ENCODE measurements at regions not wholly inside any gene's neighbourhood (a gene's known extent, or its start where the extent isn't known, plus 50 kb on each side); places are given as distances from the start of the nearest gene placed in this dataset.
"Not testable (repeated sequence)": the region's sequence is repeated elsewhere in the genome, so short reads cannot be mapped to it uniquely, and the experiment has no call there.

DNA sequence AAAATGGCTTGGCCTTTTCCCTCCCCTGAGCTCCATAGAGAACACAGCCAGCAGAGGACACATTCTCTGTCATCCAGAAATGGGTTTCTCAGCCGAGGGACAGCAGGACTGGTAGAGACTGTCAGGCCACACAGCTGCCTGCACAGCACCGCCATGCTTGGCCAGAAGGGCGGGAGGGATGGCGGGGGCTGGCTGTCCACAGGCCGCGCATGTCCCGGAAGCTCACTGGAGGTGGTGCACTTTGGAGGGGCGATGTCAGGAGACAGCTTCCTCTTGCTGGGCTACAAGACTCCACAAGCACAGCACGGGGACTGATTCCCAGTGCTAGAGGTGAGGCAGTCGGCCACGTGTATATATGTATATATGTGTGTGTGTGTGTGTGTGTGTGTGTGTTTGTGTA is 125.3 kb downstream of the GOLGA6L4 start:
- DNase-seq; H3K27me3 ChIP-seq; H3K36me3 ChIP-seq; H3K4me1 ChIP-seq; H3K4me3 ChIP-seq (ENCODE audit: low read depth, low read length); H3K9me3 ChIP-seq: not testable (repeated sequence)

DNA sequence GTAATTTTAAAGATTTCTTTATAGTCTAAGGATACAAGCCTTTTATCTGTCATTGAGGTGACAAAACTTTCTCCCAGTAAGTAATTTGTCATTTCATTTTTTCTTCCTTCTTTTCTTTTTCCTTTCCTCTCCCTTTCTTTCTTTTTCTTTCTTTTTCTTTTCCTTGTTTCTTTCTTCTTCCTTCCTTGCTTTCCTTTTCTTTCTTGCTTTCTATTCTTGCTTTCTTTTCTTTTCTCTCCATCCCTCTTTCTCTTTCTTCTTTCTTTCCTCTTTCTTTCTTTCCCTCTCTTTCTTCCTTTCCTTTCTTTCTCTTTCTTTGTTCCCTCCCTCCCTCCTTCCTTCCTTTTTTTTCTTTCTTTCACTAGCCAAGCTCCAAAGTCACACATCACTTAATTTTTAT is 148.8 kb downstream of the GOLGA6L4 start:
- H3K9me3 ChIP-seq; DNase-seq; H3K4me1 ChIP-seq; H3K4me3 ChIP-seq (ENCODE audit: low read depth, low read length); H3K27me3 ChIP-seq; H3K36me3 ChIP-seq: not testable (repeated sequence)

DNA sequence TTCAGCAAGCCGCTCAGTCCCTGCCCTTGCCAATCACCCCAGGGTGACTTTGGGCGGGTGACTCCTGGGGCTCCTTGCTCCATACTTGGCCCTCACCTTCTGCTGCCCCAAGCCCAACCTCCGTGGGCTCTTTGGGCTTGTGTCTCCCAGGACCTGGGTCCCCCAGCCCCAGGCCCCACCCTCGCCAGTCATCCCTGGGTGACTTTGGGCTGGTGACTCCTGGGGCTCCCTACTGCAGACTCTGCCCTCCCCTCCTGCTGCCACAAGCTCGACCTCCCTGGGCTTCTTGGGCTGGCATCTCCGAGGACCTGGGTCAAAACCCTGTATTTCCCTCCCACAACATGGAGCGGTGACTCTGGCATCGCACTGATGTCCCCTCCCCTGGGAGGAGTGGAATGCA is 151.5 kb downstream of the GOLGA6L4 start:
- DNase-seq, result no peak
- Histone ChIP-seq H3K36me3 (no peaks in the 10 kb centered on the region), H3K9me3 (no peaks in the 10 kb centered on the region), H3K4me1 (no peaks in the 10 kb centered on the region), H3K27me3 (no peaks in the 10 kb centered on the region), H3K4me3 (ENCODE audit: low read depth, low read length) (no peak overlapping the region)
- TF ChIP-seq, protein P1, sequence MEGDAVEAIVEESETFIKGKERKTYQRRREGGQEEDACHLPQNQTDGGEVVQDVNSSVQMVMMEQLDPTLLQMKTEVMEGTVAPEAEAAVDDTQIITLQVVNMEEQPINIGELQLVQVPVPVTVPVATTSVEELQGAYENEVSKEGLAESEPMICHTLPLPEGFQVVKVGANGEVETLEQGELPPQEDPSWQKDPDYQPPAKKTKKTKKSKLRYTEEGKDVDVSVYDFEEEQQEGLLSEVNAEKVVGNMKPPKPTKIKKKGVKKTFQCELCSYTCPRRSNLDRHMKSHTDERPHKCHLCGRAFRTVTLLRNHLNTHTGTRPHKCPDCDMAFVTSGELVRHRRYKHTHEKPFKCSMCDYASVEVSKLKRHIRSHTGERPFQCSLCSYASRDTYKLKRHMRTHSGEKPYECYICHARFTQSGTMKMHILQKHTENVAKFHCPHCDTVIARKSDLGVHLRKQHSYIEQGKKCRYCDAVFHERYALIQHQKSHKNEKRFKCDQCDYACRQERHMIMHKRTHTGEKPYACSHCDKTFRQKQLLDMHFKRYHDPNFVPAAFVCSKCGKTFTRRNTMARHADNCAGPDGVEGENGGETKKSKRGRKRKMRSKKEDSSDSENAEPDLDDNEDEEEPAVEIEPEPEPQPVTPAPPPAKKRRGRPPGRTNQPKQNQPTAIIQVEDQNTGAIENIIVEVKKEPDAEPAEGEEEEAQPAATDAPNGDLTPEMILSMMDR (IDR thresholded peaks at IDR 0.05; ENCODE audit: low read depth, low read length), result no peak

DNA sequence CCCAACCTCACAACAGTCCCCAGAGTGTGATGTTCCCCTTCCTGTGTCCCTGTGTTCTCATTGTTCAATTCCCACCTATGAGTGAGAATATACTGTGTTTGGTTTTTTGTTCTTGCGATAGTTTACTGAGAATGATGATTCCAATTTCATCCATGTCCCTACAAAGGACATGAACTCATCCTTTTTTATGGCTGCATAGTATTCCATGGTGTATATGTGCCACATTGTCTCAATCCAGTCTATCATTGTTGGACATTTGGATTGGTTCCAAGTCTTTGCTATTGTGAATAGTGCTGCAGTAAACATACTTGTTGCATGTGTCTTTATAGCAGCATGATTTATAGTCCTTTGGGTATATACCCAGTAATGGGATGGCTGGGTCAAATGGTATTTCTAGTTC is 152.6 kb downstream of the GOLGA6L4 start:
- H3K4me3 ChIP-seq (ENCODE audit: low read depth, low read length); H3K9me3 ChIP-seq; H3K27me3 ChIP-seq; H3K4me1 ChIP-seq; H3K36me3 ChIP-seq; DNase-seq: not testable (repeated sequence)

DNA sequence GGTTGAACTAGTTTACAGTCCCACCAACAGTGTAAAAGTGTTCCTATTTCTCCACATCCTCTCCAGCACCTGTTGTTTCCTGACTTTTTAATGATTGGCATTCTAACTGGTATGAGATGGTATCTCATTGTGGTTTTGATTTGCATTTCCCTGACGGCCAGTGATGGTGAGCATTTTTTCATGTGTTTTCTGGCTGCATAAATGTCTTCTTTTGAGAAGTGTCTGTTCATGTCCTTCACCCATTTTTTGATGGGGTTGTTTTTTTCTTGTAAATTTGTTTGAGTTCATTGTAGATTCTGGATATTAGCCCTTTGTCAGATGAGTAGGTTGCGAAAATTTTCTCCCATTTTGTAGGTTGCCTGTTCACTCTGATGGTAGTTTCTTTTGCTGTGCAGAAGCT is 153.1 kb downstream of the GOLGA6L4 start:
- not testable (repeated sequence) for H3K9me3 ChIP-seq; DNase-seq; H3K27me3 ChIP-seq; H3K36me3 ChIP-seq; H3K4me1 ChIP-seq; H3K4me3 ChIP-seq (ENCODE audit: low read depth, low read length)

DNA sequence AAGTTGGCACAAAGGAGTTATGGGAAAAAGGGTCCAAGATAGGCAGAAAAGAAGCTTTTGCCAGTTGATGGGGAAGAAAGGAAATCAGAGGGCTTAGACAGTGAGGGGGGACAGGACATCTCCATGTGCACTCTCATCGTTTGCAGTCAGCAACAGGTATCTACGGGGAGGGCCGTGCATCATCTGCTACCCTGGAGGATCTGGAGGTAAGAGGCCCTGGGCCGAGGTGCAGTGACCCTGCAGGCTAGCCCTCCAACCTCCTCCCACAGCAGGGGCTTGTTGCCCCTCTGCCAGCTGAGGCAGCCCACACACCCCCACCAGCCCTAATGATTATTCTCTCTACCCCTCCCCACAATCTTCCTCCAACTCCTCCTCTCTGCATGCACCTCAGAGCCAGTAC is 154.8 kb downstream of the GOLGA6L4 start:
- H3K4me1 ChIP-seq; H3K27me3 ChIP-seq; H3K36me3 ChIP-seq; H3K4me3 ChIP-seq (ENCODE audit: low read depth, low read length); H3K9me3 ChIP-seq; DNase-seq: not testable (repeated sequence)

DNA sequence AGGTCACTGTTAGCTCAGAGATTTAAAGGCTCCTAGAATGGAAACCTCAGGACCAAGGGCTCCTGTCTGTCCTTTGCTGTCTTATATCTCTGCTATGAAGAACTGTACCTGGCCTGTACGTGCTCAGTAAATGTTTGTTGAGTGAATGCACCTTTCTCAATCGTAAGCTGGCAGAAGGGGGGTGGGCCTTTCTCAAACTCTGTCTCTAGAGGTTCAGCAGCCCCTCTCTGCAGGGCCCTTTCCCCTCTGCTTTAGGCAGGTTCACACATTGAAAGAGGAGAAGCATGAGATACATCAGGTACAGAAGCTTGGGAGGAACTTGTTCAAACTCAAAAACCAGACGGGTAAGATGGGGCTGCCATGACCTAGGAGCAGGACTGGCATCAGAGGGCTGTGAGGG is 155.6 kb downstream of the GOLGA6L4 start:
- DNase-seq, result no peak
- Histone ChIP-seq H3K4me1 (no peaks in the 10 kb centered on the region), H3K9me3 (no peaks in the 10 kb centered on the region), H3K36me3 (no peaks in the 10 kb centered on the region), H3K4me3 (ENCODE audit: low read depth, low read length) (no peak overlapping the region), H3K27me3 (no peaks in the 10 kb centered on the region)
- TF ChIP-seq, protein P1 (IDR thresholded peaks at IDR 0.05; ENCODE audit: low read depth, low read length), result no peak

DNA sequence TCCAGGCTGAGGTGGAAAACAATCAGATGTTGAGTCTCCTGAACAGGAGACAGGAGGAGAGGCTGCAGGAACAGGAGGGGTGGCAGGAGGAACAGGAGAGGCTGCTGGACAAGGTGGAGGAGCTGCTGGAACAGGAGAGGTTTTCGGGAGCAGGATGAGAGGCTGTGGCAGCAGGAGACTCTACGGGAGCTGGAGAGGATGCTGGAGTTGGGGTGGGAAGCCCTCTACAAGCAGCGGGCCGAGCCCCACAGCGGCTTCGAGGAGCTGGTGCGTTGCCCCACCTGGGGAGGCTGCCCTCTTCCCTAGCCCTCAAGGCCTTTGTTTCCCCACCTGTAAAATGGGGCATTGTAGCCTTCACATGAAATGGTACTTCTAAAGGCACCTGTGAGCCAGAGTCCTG is 156.4 kb downstream of the GOLGA6L4 start:
- H3K9me3 ChIP-seq; H3K4me3 ChIP-seq (ENCODE audit: low read depth, low read length); H3K36me3 ChIP-seq; DNase-seq; H3K27me3 ChIP-seq; H3K4me1 ChIP-seq: not testable (repeated sequence)

DNA sequence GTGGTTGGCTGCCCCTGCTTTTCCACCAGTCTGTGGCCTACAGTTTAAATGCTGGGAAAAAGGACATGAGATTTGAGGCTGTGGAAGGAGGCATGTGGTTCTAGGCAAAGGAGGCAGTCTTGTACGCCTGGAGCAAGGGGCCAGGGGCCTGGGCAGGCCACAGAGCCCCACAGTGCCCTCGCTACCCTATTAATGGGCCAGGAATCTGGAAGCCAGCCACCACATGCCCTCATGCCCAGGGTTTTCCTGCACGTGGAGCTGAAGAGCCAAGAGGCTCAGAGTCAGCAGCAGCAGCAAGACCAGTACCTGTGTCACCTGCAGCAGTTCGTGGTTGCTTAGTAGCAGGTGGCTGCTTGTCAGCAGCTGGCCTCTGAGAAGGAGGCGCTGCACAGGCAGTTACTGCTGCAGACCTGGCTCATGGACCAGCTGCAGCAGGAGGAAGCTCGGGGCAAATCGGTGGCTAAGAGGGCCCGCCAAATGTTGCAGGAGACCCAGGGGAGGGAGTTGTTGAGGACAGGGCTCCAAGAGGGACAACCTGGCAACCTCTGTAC is 157.9 kb downstream of the GOLGA6L4 start:
- H3K36me3 ChIP-seq; H3K4me3 ChIP-seq (ENCODE audit: low read depth, low read length); H3K27me3 ChIP-seq; DNase-seq; H3K9me3 ChIP-seq; H3K4me1 ChIP-seq: not testable (repeated sequence)

DNA sequence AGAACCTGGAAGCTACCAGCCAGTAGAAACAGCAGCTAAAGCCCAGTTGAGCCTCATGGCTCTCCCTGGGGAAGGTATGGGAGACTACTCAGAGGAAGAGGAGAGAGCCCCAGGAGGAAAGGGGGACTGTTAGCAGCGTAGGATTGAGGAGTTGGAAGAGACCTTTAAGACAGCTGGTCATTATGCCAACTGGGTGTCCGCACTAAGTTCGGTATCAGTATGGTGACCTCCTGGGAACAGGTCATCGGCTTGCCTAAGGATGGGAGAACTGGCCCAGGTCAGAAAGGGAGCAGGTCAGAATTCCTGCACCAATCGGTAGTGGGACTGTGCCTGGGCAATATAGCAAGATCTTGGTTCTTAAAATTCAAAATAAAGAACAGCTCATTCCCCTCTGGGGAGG is 158.4 kb downstream of the GOLGA6L4 start:
- not testable (repeated sequence) for H3K4me1 ChIP-seq; H3K9me3 ChIP-seq; H3K36me3 ChIP-seq; H3K27me3 ChIP-seq; H3K4me3 ChIP-seq (ENCODE audit: low read depth, low read length); DNase-seq

DNA sequence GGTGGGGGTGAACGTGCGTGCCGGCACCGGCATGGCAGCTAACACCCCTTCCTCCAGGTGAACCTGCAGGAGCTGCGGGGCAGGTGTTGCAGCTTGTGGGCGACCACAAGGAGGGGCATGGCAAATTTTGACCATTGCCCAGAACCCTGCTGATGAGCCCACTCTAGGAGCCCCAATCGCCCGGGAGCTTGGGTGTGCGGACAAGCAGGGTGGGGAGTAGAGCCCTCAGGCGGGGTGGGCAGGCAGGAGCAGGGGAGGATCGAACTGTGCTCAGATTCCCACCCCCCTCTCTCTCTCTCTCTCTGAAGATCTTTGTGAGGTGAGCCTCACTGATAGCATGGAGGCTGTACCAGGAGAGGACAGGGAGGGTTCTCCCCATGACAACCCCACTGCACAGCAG is 159.8 kb downstream of the GOLGA6L4 start:
- DNase-seq; H3K36me3 ChIP-seq; H3K4me1 ChIP-seq; H3K4me3 ChIP-seq (ENCODE audit: low read depth, low read length); H3K9me3 ChIP-seq; H3K27me3 ChIP-seq: not testable (repeated sequence)

DNA sequence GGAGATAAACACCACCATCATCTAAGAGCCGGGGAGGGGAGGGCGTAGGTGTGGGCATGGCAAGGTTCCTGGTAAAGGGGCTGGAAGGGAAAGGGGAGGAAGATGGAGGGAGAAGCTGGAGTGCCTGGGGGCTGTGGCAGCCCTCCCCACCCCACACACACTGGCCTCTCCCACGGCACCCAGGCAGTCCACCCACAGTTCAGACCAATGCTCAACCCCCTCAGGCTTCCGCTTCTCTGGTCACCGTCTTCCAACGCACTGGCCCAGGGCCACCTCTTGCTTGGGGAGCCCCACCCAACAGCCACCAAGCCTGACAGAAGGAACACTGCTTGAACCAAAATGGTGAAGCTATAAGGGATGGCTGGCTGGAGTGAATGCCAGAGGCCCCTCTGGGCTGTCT is 160.3 kb downstream of the GOLGA6L4 start:
- not testable (repeated sequence) for H3K4me1 ChIP-seq; H3K27me3 ChIP-seq; DNase-seq; H3K9me3 ChIP-seq; H3K4me3 ChIP-seq (ENCODE audit: low read depth, low read length); H3K36me3 ChIP-seq

DNA sequence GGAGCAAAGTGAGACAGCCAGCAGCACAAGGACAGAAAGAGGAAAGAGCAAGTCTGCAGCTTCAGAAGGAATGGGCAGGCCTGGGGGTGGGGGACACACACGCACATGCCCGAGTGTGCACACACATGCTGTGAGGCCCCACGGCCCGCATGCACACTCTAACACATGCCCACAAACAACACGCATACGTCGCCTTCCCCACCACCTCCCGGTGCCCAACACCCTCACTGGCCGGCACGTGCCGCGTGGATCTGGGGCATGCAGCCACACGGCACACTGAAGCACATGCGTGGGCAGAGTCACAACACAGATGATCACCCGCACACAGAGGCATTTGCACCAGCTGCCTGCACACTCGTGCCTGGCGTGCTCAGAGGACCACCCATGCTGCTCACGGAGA is 161.5 kb downstream of the GOLGA6L4 start:
- not testable (repeated sequence) for H3K4me3 ChIP-seq (ENCODE audit: low read depth, low read length); H3K36me3 ChIP-seq; H3K9me3 ChIP-seq; DNase-seq; H3K27me3 ChIP-seq; H3K4me1 ChIP-seq

DNA sequence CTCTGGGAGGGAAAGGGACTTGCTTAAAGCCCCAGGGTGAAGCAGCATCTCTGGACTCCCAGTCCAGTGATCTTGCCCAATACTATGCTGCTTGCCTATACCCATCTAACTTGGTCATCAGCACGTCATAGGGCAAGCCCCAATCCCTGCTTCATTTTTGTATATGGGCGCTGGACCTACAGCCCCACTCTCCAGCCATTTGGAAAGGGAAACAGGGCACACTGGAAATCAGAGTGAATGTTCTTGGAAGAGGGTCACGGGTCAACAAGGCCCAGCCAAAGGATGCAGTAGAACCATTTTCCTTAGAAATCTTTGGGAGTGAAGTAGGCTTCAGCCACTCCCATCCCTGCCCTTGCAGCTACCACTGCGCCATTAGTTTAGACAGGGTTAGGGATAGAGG is 162.5 kb downstream of the GOLGA6L4 start:
- H3K36me3 ChIP-seq; H3K4me1 ChIP-seq; H3K9me3 ChIP-seq; DNase-seq; H3K4me3 ChIP-seq (ENCODE audit: low read depth, low read length); H3K27me3 ChIP-seq: not testable (repeated sequence)
